Stimulated activated CD8-positive, alpha-beta memory T cell treated with anti-CD3 and anti-CD28 coated beads, Interleukin-4, amount 100 ng/mL, for 24 hours (primary cell): ENCODE measurements at regions not wholly inside any gene's neighbourhood (a gene's known extent, or its start where the extent isn't known, plus 50 kb on each side); places are given as distances from the start of the nearest gene placed in this dataset.

Experiments used
- DNase-seq: peaks from one replicate; pipeline ENCODE4 v3.0.0-alpha.2; 2020; ENCODE audit warnings: low read depth

- peak; percentile 89 for DNase-seq
Measured at GRCh38 chr13:99436686-99437416, 64.4 kb upstream of the TM9SF2 start.

DNA sequence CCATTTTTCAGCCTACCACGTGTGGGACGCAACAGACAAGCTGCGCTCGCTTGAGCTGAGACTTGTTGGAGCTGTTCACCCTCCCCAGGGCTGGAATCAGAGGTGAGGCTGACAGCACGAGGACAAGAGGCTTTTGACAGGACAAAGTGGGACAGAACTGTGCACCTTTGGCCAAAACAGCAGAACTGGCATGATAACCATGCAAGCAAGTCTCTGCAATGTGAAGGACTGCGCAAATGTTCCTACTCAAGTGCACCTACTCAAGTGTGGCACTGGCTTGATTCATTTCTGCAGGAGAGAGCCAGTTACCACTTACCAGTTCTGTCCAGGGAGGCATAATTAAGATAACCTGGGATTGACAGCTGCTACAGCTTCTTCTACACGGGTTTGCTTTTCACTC lies 62.2 kb upstream of the TM9SF2 start:
- no peak for DNase-seq

DNA sequence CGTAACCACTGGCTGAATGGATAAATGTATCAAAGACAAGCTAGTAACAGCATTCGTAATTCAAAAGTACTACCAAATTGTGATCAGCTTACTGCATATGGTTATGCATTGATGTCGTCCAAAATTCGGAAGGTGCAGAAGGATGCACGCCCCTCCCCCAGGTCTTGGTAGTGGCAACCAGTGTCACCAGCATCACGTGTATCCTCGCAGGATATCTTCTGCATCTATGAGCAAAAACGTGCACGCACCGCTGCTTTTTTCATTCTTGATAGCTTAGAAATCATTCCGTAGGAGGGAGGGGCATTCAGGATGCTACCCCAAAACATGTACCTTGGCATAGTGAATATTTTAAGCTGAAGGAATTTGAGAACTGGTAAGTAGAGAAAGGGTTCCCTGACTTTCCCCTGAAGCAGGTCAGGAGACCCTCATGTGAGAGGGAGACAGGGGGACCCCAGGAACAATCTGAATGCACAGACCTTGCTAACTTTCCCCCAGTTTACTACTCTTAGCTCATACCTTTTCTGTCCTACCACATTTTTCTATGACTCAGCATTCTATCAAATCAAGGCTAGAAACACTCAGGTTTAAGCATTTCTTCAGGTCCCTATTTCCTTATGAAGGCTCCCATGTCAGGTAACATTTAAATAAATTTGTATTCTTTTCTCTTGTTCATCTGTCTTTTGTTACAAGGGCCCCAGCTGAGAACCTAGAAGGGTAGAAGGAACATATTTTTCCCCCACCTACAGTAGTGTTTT lies 61.2 kb upstream of the TM9SF2 start:
- DNase-seq, result no peak

- DNase-seq, result no peak
Measured at GRCh38 chr13:99442273-99442895, 58.9 kb upstream of the TM9SF2 start.

DNA sequence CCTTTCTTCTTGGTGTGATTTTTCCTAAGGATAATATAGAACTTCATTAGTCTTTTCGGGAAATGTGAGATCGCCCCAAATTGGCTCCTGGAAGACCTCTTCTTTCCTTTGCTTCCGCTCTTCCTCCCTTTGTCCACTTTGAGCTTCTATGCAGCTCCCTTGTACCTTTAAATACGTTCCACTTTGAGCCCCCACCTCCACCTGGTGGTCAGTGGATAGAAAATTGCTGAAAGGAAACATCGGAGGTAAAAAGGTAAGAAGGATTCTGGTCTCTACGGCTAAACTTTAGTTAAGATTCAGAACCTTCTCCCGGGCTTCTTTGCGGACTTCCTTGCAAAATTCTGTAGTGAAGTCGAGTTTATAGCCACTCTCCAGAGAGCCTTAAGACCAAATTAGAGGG lies 55.0 kb upstream of the TM9SF2 start:
- DNase-seq, result no peak

DNA sequence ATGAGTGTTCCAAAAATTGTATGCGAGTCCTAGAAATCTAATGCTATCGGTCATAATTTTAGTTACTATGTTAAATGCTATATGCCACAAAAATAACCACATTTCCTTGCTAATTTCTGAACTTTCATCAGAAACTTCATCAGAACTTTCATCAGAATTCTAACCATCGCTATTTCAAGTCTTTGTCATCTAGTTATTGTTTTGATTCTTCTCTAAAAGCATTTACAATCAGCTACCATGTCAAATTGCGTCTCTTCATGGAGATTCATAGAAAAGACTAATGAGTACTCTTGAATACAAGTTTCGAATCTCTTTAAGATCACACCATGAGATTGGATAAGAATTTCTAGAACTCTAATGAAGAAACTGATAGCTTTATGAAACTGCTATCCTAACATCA lies 52.7 kb upstream of the TM9SF2 start:
- no peak for DNase-seq

DNA sequence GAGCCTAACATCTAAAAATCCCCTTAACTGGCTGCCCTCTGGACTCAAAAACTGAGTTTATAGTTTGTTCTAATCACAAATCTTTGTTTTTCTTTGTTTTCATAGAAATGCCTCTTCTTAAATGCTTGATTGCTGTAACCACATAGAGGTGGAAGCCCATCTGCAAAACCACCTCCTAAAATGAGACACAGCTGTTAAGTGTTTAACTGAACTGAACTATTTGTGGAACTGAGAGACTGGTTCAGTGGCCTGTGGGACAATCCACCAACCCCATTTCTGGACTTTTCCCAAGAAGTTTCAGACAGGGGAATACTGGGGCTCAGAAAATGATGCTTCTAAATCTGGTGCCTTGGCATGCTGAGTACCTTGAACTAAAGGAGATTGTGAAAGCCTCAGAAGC lies 50.9 kb upstream of the TM9SF2 start:
- DNase-seq, result no peak
